Lower leg skin (tissue), 4 donors: ENCODE measurements at regions not wholly inside any gene's neighbourhood (a gene's known extent, or its start where the extent isn't known, plus 50 kb on each side); places are given as distances from the start of the nearest gene placed in this dataset.

ENCODE experiments used
- DNase-seq, 2 donors: peaks; one replicate each; pipeline ENCODE4 v3.0.0-alpha.2; 2019; ENCODE audit warnings: low spot score in 2 of 2
- H3K4me3 ChIP-seq: fragments of 200-600 bp; sonication (generic); 2 replicates; pipeline ENCODE4 v1.5.1; 2017; ENCODE audit warnings: mild to moderate bottlenecking, low read depth; ENCODE audit not compliant: poor library complexity, severe bottlenecking
- POLR2A ChIP-seq, 2 donors: fragments of 450-650 bp; IDR thresholded peaks; one replicate each; pipeline ENCODE4 v1.6.1; 2016 to 2017; ENCODE audit warnings: antibody characterized with exemption in 2 of 2, mild to moderate bottlenecking in 1 of 2, moderate library complexity in 1 of 2
- WGBS, 2 donors: methylation state at CpG; one replicate each; pipeline ENCODE4 v1.1.5; 2018; 5-methylcytosine and 5-hydroxymethylcytosine counted together
- intact Hi-C: fragments of 100-400 bp; cut with DNase I; formaldehyde crosslinking; loops from one replicate; pipeline ENCODE4 v1.15.0; 2023; ENCODE audit warnings: low total_unique reads
- TF ChIP-seq, protein P1 (sequence below), 3 donors: fragments of 450-650 bp; IDR thresholded peaks; one replicate each; pipeline ENCODE4 v1.5.1; 2016; ENCODE audit warnings: antibody characterized with exemption in 3 of 3, mild to moderate bottlenecking in 3 of 3, moderate library complexity in 2 of 3

- TF ChIP-seq, protein P1, sequence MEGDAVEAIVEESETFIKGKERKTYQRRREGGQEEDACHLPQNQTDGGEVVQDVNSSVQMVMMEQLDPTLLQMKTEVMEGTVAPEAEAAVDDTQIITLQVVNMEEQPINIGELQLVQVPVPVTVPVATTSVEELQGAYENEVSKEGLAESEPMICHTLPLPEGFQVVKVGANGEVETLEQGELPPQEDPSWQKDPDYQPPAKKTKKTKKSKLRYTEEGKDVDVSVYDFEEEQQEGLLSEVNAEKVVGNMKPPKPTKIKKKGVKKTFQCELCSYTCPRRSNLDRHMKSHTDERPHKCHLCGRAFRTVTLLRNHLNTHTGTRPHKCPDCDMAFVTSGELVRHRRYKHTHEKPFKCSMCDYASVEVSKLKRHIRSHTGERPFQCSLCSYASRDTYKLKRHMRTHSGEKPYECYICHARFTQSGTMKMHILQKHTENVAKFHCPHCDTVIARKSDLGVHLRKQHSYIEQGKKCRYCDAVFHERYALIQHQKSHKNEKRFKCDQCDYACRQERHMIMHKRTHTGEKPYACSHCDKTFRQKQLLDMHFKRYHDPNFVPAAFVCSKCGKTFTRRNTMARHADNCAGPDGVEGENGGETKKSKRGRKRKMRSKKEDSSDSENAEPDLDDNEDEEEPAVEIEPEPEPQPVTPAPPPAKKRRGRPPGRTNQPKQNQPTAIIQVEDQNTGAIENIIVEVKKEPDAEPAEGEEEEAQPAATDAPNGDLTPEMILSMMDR (IDR thresholded peaks at IDR 0.05): no peak
- TF ChIP-seq POLR2A (IDR thresholded peaks at IDR 0.05): no peak
- 92 to 94% methylated on average over 3 of the region's 3 CpGs for WGBS, 2 donors
- H3K4me3 ChIP-seq: no peak overlapping the region
- DNase-seq: no peak
- intact Hi-C loops: no loop called here
These were observed 361.9 kb downstream of the TXNL1 start for GRCh38 chr18:56276466-56276865.

GRCh38 chr18:56273541-56274219 is 364.7 kb downstream of the TXNL1 start:
- TF ChIP-seq, protein P1 (IDR thresholded peaks at IDR 0.05): no peak
- TF ChIP-seq POLR2A (IDR thresholded peaks at IDR 0.05): no peak
- 89 to 95% methylated on average over 1 of the region's 1 CpG for WGBS, 2 donors
- intact Hi-C loops: no loop called here
- no peak overlapping the region for H3K4me3 ChIP-seq
- DNase-seq: no peak

GRCh38 chr18:56270671-56271250 is 367.6 kb downstream of the TXNL1 start:
- no peak for DNase-seq
- 97 to 98% methylated on average over 1 of the region's 1 CpG for WGBS, 2 donors
- H3K4me3 ChIP-seq: no peak overlapping the region
- TF ChIP-seq, protein P1 (IDR thresholded peaks at IDR 0.05): no peak
- TF ChIP-seq POLR2A (IDR thresholded peaks at IDR 0.05): no peak
- intact Hi-C loops: no loop called here

DNA sequence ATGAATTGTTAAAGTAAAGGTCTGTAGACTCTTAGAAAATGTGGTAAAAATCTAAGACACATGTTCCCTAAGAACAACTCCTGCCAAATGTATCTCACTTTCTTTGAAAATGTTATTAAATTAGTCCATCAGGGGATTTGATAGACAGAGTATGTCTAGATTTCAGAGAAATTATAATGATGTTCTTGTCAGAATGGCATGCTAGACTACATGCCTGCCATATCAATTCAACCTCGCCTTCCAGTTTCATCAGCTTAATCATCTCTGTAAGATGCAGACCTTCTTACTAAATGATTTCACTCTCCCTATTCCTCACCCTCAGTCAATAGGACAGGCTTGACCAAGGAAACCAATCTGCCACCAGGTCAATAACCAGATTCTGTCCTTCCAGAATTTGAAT is 368.4 kb downstream of the TXNL1 start:
- intact Hi-C loops: no loop called here
- 88 to 90% methylated on average over 1 of the region's 1 CpG for WGBS, 2 donors
- TF ChIP-seq POLR2A (IDR thresholded peaks at IDR 0.05): no peak
- TF ChIP-seq, protein P1 (IDR thresholded peaks at IDR 0.05): no peak
- no peak overlapping the region for H3K4me3 ChIP-seq
- DNase-seq: no peak

- no peak overlapping the region for H3K4me3 ChIP-seq
- 76 to 84% methylated on average over 1 of the region's 1 CpG for WGBS, 2 donors
- TF ChIP-seq POLR2A (IDR thresholded peaks at IDR 0.05): no peak
- TF ChIP-seq, protein P1 (IDR thresholded peaks at IDR 0.05): no peak
- intact Hi-C loops: no loop called here
- DNase-seq: no peak
These were observed 369.4 kb downstream of the TXNL1 start for GRCh38 chr18:56268952-56269351.
